Spleen (tissue), 7 donors: ENCODE measurements at regions not wholly inside any gene's neighbourhood (a gene's known extent, or its start where the extent isn't known, plus 50 kb on each side); places are given as distances from the start of the nearest gene placed in this dataset.

Experiments
- CTCF ChIP-seq, 11 experiments: fragments of 200-600 bp in 7 of 11; fragments of 450-650 bp in 4 of 11; sonication (generic) in 4 of 11; IDR thresholded peaks in 8 of 11; conservative IDR thresholded peaks in 3 of 11; 1 replicate in 7 of 11; 2 replicates in 4 of 11; pipeline versions ENCODE4 v1.4.0 to v1.8.0; 2016 to 2021; ENCODE audit warnings: antibody characterized with exemption in 11 of 11, inconsistent platforms in 4 of 11, mild to moderate bottlenecking in 1 of 11
- POLR2A ChIP-seq, 3 donors: fragments of 450-650 bp; IDR thresholded peaks; one replicate each; pipeline ENCODE4 v1.5.1; 2017; ENCODE audit warnings: antibody characterized with exemption in 3 of 3, mild to moderate bottlenecking in 1 of 3
- POLR2AphosphoS5 ChIP-seq, 3 donors: sonication (generic); formaldehyde crosslinking; IDR thresholded peaks; one replicate each; pipeline ENCODE4 v1.5.1; 2017; ENCODE audit warnings: antibody characterized with exemption in 3 of 3
- donor health status: DM: no; HTN: no; CAD: no; lungs with moderate emphysema.
- donor health status: DM: no; HTN: no; CAD: no.
- donor health status: DM: no; HTN: no; CAD: no.

- TF ChIP-seq CTCF (IDR thresholded peaks at IDR 0.05 in 8 of 11, conservative IDR thresholded peaks at IDR 0.05 in 3 of 11) (no peak), POLR2A (IDR thresholded peaks at IDR 0.05) (no peak), POLR2AphosphoS5 (IDR thresholded peaks at IDR 0.05) (no peak)
These were observed 319.8 kb upstream of the C1orf174 start for GRCh38 chr1:4219826-4220225.
